ENCODE measurements at regions not wholly inside any gene's neighbourhood (a gene's known extent, or its start where the extent isn't known, plus 50 kb on each side); places are given as distances from the start of the nearest gene placed in this dataset.

- TF ChIP-seq, protein P1, sequence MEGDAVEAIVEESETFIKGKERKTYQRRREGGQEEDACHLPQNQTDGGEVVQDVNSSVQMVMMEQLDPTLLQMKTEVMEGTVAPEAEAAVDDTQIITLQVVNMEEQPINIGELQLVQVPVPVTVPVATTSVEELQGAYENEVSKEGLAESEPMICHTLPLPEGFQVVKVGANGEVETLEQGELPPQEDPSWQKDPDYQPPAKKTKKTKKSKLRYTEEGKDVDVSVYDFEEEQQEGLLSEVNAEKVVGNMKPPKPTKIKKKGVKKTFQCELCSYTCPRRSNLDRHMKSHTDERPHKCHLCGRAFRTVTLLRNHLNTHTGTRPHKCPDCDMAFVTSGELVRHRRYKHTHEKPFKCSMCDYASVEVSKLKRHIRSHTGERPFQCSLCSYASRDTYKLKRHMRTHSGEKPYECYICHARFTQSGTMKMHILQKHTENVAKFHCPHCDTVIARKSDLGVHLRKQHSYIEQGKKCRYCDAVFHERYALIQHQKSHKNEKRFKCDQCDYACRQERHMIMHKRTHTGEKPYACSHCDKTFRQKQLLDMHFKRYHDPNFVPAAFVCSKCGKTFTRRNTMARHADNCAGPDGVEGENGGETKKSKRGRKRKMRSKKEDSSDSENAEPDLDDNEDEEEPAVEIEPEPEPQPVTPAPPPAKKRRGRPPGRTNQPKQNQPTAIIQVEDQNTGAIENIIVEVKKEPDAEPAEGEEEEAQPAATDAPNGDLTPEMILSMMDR (IDR thresholded peaks at IDR 0.05): no peak
- TF ChIP-seq POLR2A (IDR thresholded peaks at IDR 0.05): no peak
Measured at GRCh38 chr11:42337786-42338455, 878.5 kb upstream of the LRRC4C start.

Measured in esophagus squamous epithelium (tissue), 4 donors.